Effector memory CD4-positive, alpha-beta T cell (primary cell): ENCODE measurements at regions not wholly inside any gene's neighbourhood (a gene's known extent, or its start where the extent isn't known, plus 50 kb on each side); places are given as distances from the start of the nearest gene placed in this dataset.
"Not testable (repeated sequence)": the region's sequence is repeated elsewhere in the genome, so short reads cannot be mapped to it uniquely, and the experiment has no call there.

ENCODE experiments used
- DNase-seq, 3 donors: peaks; one replicate each; pipeline ENCODE4 v3.0.0-alpha.2; 2020
- H3K27ac ChIP-seq: 2 replicates; pipeline ENCODE4 v1.7.0; 2013; ENCODE audit warnings: mild to moderate bottlenecking, low read length, moderate library complexity; ENCODE audit not compliant: insufficient read depth, poor library complexity, severe bottlenecking
- H3K27me3 ChIP-seq: replicated peaks from 2 replicates; pipeline ENCODE4 v1.7.0; 2013; ENCODE audit warnings: mild to moderate bottlenecking, low read length; ENCODE audit not compliant: insufficient read depth, control insufficient read depth, poor library complexity, severe bottlenecking
- H3K36me3 ChIP-seq: 2 replicates; pipeline ENCODE4 v1.7.0; 2013; ENCODE audit warnings: mild to moderate bottlenecking, low read length, moderate library complexity; ENCODE audit not compliant: control insufficient read depth, insufficient read depth
- H3K4me1 ChIP-seq: 2 replicates; pipeline ENCODE4 v1.7.0; 2013; ENCODE audit warnings: low read length, mild to moderate bottlenecking; ENCODE audit not compliant: control insufficient read depth, insufficient read depth, poor library complexity, severe bottlenecking
- H3K4me3 ChIP-seq: 2 replicates; pipeline ENCODE4 v1.7.0; 2013; ENCODE audit warnings: low read length, low read depth, mild to moderate bottlenecking; ENCODE audit not compliant: insufficient read depth, poor library complexity, severe bottlenecking
- H3K9me3 ChIP-seq: 2 replicates; pipeline ENCODE4 v1.7.0; 2013; ENCODE audit warnings: mild to moderate bottlenecking, low read length, moderate library complexity; ENCODE audit not compliant: control insufficient read depth

- Histone ChIP-seq H3K9me3 (no peaks in the 10 kb centered on the region), H3K27ac (no peak overlapping the region)
- no peak for DNase-seq
These were observed 860.4 kb downstream of the PLA2G4A start for GRCh38 chr1:187689129-187689528.

DNA sequence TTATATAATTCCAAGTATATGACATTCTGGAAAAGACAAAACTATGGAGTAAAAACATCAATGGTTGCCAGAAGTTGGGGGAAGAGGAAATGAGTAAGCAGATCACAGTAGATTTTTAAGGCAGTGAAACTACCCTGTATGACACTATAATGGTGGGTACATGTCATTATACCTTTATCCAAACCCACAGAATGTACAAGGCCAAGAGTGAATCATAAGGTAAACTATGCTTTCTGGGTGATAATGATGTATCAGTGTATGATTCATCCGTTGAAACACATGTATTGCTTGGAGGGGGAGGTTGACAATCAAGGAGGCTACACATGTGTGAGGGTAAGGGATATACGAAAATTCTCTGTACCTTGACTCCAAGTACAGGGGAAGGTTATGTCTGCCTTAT lies 862.7 kb downstream of the PLA2G4A start:
- no peaks in the 10 kb centered on the region for H3K36me3 ChIP-seq
- H3K9me3 ChIP-seq: no peaks in the 10 kb centered on the region
- H3K4me3 ChIP-seq: no peak overlapping the region
- DNase-seq: no peak
- no peak overlapping the region for H3K27ac ChIP-seq
- H3K27me3 ChIP-seq: no peaks in the 10 kb centered on the region
- no peaks in the 10 kb centered on the region for H3K4me1 ChIP-seq

More at GRCh38 chr1:187689129-187689528, 860.4 kb downstream of the PLA2G4A start:
- no peaks in the 10 kb centered on the region for H3K4me1 ChIP-seq
- H3K36me3 ChIP-seq: no peaks in the 10 kb centered on the region
- no peaks in the 10 kb centered on the region for H3K27me3 ChIP-seq
- H3K4me3 ChIP-seq: no peak overlapping the region

- Histone ChIP-seq H3K27ac (no peak overlapping the region), H3K9me3 (no peaks in the 10 kb centered on the region), H3K4me1 (no peaks in the 10 kb centered on the region), H3K27me3 (no peaks in the 10 kb centered on the region), H3K36me3 (no peaks in the 10 kb centered on the region), H3K4me3 (no peak overlapping the region)
- DNase-seq: no peak
These were observed 864.0 kb downstream of the PLA2G4A start for GRCh38 chr1:187692799-187693198.

- no peak for DNase-seq
- Histone ChIP-seq H3K27ac (no peak overlapping the region), H3K9me3 (no peaks in the 10 kb centered on the region), H3K27me3 (no peaks in the 10 kb centered on the region), H3K36me3 (no peaks in the 10 kb centered on the region), H3K4me3 (no peak overlapping the region), H3K4me1 (no peaks in the 10 kb centered on the region)
These were observed 867.3 kb downstream of the PLA2G4A start for GRCh38 chr1:187696073-187696472.

GRCh38 chr1:187703138-187704130 lies 874.7 kb downstream of the PLA2G4A start:
- not testable (repeated sequence) for H3K27me3 ChIP-seq, H3K4me1 ChIP-seq, H3K27ac ChIP-seq, DNase-seq, H3K4me3 ChIP-seq, H3K9me3 ChIP-seq, H3K36me3 ChIP-seq

- Histone ChIP-seq H3K27me3 (no peaks in the 10 kb centered on the region), H3K4me1 (no peaks in the 10 kb centered on the region), H3K36me3 (no peaks in the 10 kb centered on the region), H3K9me3 (no peaks in the 10 kb centered on the region), H3K4me3 (no peak overlapping the region), H3K27ac (no peak overlapping the region)
- no peak for DNase-seq
These were observed 885.7 kb downstream of the PLA2G4A start for GRCh38 chr1:187714470-187714869.

- Histone ChIP-seq H3K27me3 (no peaks in the 10 kb centered on the region), H3K27ac (no peak overlapping the region), H3K36me3 (no peaks in the 10 kb centered on the region), H3K4me1 (no peaks in the 10 kb centered on the region), H3K9me3 (no peaks in the 10 kb centered on the region), H3K4me3 (no peak overlapping the region)
- no peak for DNase-seq
These were observed 886.7 kb downstream of the PLA2G4A start for GRCh38 chr1:187715483-187715882.

GRCh38 chr1:187716160-187716559 lies 887.4 kb downstream of the PLA2G4A start:
- no peak for DNase-seq
- Histone ChIP-seq H3K4me1 (no peaks in the 10 kb centered on the region), H3K27ac (no peak overlapping the region), H3K9me3 (no peaks in the 10 kb centered on the region), H3K4me3 (no peak overlapping the region), H3K36me3 (no peaks in the 10 kb centered on the region), H3K27me3 (no peaks in the 10 kb centered on the region)

- H3K9me3 ChIP-seq: no peaks in the 10 kb centered on the region
- no peak overlapping the region for H3K27ac ChIP-seq
- H3K4me1 ChIP-seq: no peaks in the 10 kb centered on the region
- no peak for DNase-seq
- H3K4me3 ChIP-seq: no peak overlapping the region
- no peaks in the 10 kb centered on the region for H3K27me3 ChIP-seq
- no peaks in the 10 kb centered on the region for H3K36me3 ChIP-seq
These were observed 889.8 kb downstream of the PLA2G4A start for GRCh38 chr1:187718527-187718926.

- Histone ChIP-seq H3K4me3 (no peak overlapping the region), H3K27me3 (no peaks in the 10 kb centered on the region), H3K4me1 (no peaks in the 10 kb centered on the region), H3K9me3 (no peaks in the 10 kb centered on the region), H3K27ac (no peak overlapping the region), H3K36me3 (no peaks in the 10 kb centered on the region)
- DNase-seq: no peak
These were observed 892.5 kb downstream of the PLA2G4A start for GRCh38 chr1:187721216-187721615.
